ENCODE measurements at regions not wholly inside any gene's neighbourhood (a gene's known extent, or its start where the extent isn't known, plus 50 kb on each side); places are given as distances from the start of the nearest gene placed in this dataset.
A peak's percentile ranks its signal among the peaks of the same experiment; 100 is the strongest.

DNA sequence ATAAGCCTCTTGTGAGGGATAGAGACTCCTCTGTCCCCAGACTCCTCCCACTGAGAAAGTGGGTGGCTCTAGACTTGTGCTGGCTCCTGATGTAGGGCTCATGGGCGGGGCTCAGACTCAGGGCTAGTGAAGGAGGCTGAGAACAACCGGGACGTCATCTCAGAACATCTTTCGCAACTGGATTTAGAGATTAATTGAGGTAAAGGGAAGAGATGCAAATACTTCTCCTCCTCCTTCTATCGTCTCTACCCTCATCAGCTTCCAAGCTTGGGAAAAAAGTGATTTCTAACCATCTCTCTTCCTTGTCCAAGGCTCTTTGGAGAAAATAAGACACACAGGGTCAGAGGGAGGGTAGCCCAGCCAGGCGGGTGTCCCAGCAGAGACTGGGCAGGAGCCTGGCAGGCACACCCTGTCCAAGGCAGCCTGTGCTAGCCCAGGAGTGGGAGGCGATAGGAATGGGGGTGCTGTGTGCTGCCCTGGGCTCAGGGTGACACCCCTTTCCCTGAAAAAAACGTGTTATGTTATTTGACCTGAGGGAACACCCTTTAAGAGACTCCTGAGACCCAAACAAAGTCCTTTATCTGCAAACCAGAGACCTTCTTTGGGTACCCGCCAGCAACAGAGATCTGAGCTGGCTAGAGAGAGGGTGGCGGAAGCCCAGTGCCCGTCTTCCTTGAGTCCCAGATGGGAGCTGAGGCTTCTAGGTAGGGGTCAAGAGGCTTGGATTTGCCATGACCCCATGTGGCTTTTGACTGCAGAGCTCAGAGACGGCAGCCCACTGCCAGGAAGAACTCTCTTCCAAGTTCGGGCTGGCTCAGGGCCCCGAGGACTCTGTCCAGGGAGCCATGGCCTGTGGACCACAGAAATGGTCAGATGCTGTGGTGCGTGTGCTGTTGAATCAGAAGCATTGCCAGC lies 160.9 kb downstream of the ADAMTS15 start:
- intact Hi-C loops (cut with DNase I): loop anchor here (5.0 to 10.0 kb wide), 3 partner anchors 63 to 162 kb away; partner anchors contain the start of gene ADAMTS15 (in 1 of the 2)
- H3K4me3 ChIP-seq (ENCODE audit: low read length in 2 of 2): no peak overlapping the region
- no peaks in the 10 kb centered on the region for H3K9me3 ChIP-seq (ENCODE audit: control insufficient read depth, low read length)
- peak overlapping the region; percentile 5 to 91 for H3K27ac ChIP-seq (ENCODE audit: low read depth in 1 of 2, low read length in 2 of 2)
- DNase-seq (peak; percentile 92), ATAC-seq (ENCODE audit: low FRiP score) (peak; percentile 90)
- 10 to 17% methylated on average over 15 of the region's 15 CpGs for WGBS, 2 donors
- H3K4me1 ChIP-seq (ENCODE audit: control insufficient read depth in 1 of 2, insufficient read depth in 2 of 2, low read length in 2 of 2): peaks cover 0 to 3% of the 10 kb centered on the region in 2 donors
- no peaks in the 10 kb centered on the region for H3K27me3 ChIP-seq (ENCODE audit: control insufficient read depth in 1 of 2, insufficient read depth in 2 of 2, low read length in 1 of 2)
- H3K36me3 ChIP-seq (ENCODE audit: control insufficient read depth in 1 of 2, insufficient read depth in 2 of 2, low read length in 1 of 2): no peaks in the 10 kb centered on the region

- Histone ChIP-seq H3K4me3 (ENCODE audit: low read length in 2 of 2) (no peak overlapping the region), H3K27me3 (ENCODE audit: control insufficient read depth in 1 of 2, insufficient read depth in 2 of 2, low read length in 1 of 2) (no peaks in the 10 kb centered on the region), H3K36me3 (ENCODE audit: control insufficient read depth in 1 of 2, insufficient read depth in 2 of 2, low read length in 1 of 2) (no peaks in the 10 kb centered on the region), H3K27ac (ENCODE audit: low read depth in 1 of 2, low read length in 2 of 2) (peak overlapping the region; percentile 22 to 28), H3K4me1 (ENCODE audit: control insufficient read depth in 1 of 2, insufficient read depth in 2 of 2, low read length in 2 of 2) (peaks cover 0 to 3% of the 10 kb centered on the region in 2 donors), H3K9me3 (ENCODE audit: control insufficient read depth, low read length) (no peaks in the 10 kb centered on the region)
- DNase-seq (no peak), ATAC-seq (ENCODE audit: low FRiP score) (no peak)
- WGBS, 2 donors: 56 to 93% methylated on average over 5 of the region's 5 CpGs
- intact Hi-C loops (cut with DNase I): loop anchor here in 1 of 2 donors (5.0 kb wide), 2 partner anchors 60 to 165 kb away; partner anchors contain the start of gene ADAMTS15
Measured at GRCh38 chr11:130611791-130612251, 163.4 kb downstream of the ADAMTS15 start.

DNA sequence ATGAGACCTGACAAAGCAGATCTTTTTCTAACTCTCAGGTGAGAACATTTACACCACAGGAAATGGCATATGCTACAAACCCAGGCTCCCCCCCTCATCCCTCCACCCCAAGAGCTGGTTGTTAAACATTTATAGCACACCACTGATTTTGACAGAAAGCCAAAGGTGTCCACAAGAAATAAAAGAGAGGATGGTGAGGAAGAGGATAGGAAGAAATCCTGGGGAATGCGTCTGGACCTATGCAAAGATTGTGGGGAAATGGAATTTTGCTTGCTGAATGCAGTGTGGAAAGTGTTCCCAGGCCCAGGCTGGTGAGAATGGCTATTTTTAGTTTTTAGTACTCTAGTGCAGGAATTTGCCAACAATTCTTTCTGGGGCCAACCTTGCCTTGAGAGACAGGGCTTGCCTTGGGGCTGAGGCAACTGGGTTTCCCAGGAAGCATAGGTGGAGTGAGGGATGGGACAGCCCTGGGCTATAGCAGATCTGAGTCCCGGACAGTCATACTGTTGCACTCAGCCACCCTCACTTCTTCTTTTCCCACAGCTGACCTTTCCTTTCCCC lies 163.9 kb downstream of the ADAMTS15 start:
- H3K27ac ChIP-seq (ENCODE audit: low read depth in 1 of 2, low read length in 2 of 2): peak overlapping the region; percentile 28 to 76
- no peaks in the 10 kb centered on the region for H3K36me3 ChIP-seq (ENCODE audit: control insufficient read depth in 1 of 2, insufficient read depth in 2 of 2, low read length in 1 of 2)
- WGBS, 2 donors: 12 to 17% methylated on average over 2 of the region's 2 CpGs
- ATAC-seq (ENCODE audit: low FRiP score) (no peak), DNase-seq (no peak)
- intact Hi-C loops (cut with DNase I): loop anchor here in 1 of 2 donors (5.0 kb wide), 2 partner anchors 60 to 165 kb away; partner anchors contain the start of gene ADAMTS15
- H3K9me3 ChIP-seq (ENCODE audit: control insufficient read depth, low read length): no peaks in the 10 kb centered on the region
- no peak overlapping the region for H3K4me3 ChIP-seq (ENCODE audit: low read length in 2 of 2)
- no peaks in the 10 kb centered on the region for H3K27me3 ChIP-seq (ENCODE audit: control insufficient read depth in 1 of 2, insufficient read depth in 2 of 2, low read length in 1 of 2)
- peaks cover 0 to 3% of the 10 kb centered on the region in 2 donors for H3K4me1 ChIP-seq (ENCODE audit: control insufficient read depth in 1 of 2, insufficient read depth in 2 of 2, low read length in 2 of 2)

DNA sequence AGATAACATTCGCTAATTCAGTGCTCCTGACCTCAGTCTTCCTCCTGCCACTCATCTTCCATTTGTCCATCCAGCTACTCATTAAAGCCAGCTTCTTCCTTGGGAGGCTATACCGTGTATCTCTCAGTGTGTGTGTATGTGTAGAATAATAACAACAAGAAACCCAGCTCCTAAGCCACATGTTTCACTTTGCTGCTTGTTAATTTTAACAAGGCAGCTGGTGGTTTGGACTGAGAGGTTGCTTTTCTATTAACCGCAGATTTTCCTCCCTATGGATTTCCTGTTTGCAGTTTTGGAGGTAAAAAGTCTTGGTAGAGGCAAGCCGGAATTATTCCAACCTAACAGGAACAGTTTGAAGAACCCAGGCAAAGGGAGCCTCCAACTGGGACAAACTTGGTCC lies 165.0 kb downstream of the ADAMTS15 start:
- H3K4me3 ChIP-seq (ENCODE audit: low read length in 2 of 2): no peak overlapping the region
- no peaks in the 10 kb centered on the region for H3K36me3 ChIP-seq (ENCODE audit: control insufficient read depth in 1 of 2, insufficient read depth in 2 of 2, low read length in 1 of 2)
- 93 to 96% methylated on average over 4 of the region's 4 CpGs for WGBS, 2 donors
- H3K4me1 ChIP-seq (ENCODE audit: control insufficient read depth in 1 of 2, insufficient read depth in 2 of 2, low read length in 2 of 2): peaks cover 0 to 3% of the 10 kb centered on the region in 2 donors
- no peak overlapping the region for H3K27ac ChIP-seq (ENCODE audit: low read depth in 1 of 2, low read length in 2 of 2)
- H3K9me3 ChIP-seq (ENCODE audit: control insufficient read depth, low read length): peaks cover 2% of the 10 kb centered on the region
- H3K27me3 ChIP-seq (ENCODE audit: control insufficient read depth in 1 of 2, insufficient read depth in 2 of 2, low read length in 1 of 2): no peaks in the 10 kb centered on the region
- intact Hi-C loops (cut with DNase I): loop anchor here in 1 of 2 donors (5.0 kb wide), 2 partner anchors 59 to 166 kb away; partner anchors contain the start of gene ADAMTS15
- ATAC-seq (ENCODE audit: low FRiP score) (no peak), DNase-seq (no peak)

GRCh38 chr11:130614591-130614990 lies 166.1 kb downstream of the ADAMTS15 start:
- peaks cover 2% of the 10 kb centered on the region for H3K9me3 ChIP-seq (ENCODE audit: control insufficient read depth, low read length)
- H3K4me1 ChIP-seq (ENCODE audit: control insufficient read depth in 1 of 2, insufficient read depth in 2 of 2, low read length in 2 of 2): peaks cover 0 to 3% of the 10 kb centered on the region in 2 donors
- DNase-seq (no peak), ATAC-seq (ENCODE audit: low FRiP score) (no peak)
- no peaks in the 10 kb centered on the region for H3K27me3 ChIP-seq (ENCODE audit: control insufficient read depth in 1 of 2, insufficient read depth in 2 of 2, low read length in 1 of 2)
- H3K36me3 ChIP-seq (ENCODE audit: control insufficient read depth in 1 of 2, insufficient read depth in 2 of 2, low read length in 1 of 2): no peaks in the 10 kb centered on the region
- intact Hi-C loops (cut with DNase I): loop anchor here in 1 of 2 donors (5.0 kb wide), 2 partner anchors 58 to 167 kb away; partner anchors contain the start of gene ADAMTS15
- H3K4me3 ChIP-seq (ENCODE audit: low read length in 2 of 2): no peak overlapping the region
- no peak overlapping the region for H3K27ac ChIP-seq (ENCODE audit: low read depth in 1 of 2, low read length in 2 of 2)
- 94 to 95% methylated on average over 3 of the region's 3 CpGs for WGBS, 2 donors

GRCh38 chr11:130615561-130615960 lies 167.1 kb downstream of the ADAMTS15 start:
- no peak for ATAC-seq (ENCODE audit: low FRiP score)

DNA sequence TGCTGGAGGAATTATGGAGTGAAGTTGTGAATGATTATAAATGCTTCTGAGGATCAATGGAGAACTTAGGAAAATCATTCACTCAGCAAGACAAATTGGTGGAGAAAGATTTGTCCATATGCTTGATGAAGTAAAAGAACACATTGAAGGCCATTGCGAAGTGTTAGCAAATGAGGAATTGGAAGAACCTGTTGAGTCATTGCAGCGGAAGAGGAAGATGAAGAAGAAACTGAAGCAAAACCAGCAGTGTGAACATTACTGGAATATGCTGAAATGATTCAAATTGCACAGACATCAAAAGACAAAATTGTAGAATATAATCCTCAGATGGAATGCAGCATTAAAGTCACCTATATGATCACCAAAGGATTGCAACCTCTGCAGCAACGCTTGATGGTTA lies 168.1 kb downstream of the ADAMTS15 start:
- Histone ChIP-seq H3K27ac (ENCODE audit: low read depth in 1 of 2, low read length in 2 of 2) (no peak overlapping the region), H3K27me3 (ENCODE audit: control insufficient read depth in 1 of 2, insufficient read depth in 2 of 2, low read length in 1 of 2) (no peaks in the 10 kb centered on the region), H3K4me3 (ENCODE audit: low read length in 2 of 2) (no peak overlapping the region), H3K9me3 (ENCODE audit: control insufficient read depth, low read length) (peaks cover 2% of the 10 kb centered on the region), H3K36me3 (ENCODE audit: control insufficient read depth in 1 of 2, insufficient read depth in 2 of 2, low read length in 1 of 2) (no peaks in the 10 kb centered on the region), H3K4me1 (ENCODE audit: control insufficient read depth in 1 of 2, insufficient read depth in 2 of 2, low read length in 2 of 2) (no peaks in the 10 kb centered on the region)
- ATAC-seq (ENCODE audit: low FRiP score) (no peak), DNase-seq (no peak)
- intact Hi-C loops (cut with DNase I): no loop called here
- WGBS, 2 donors: 93 to 98% methylated on average over 3 of the region's 3 CpGs

More at GRCh38 chr11:130615561-130615960, 167.1 kb downstream of the ADAMTS15 start:
- 80 to 83% methylated on average over 3 of the region's 3 CpGs for WGBS, 2 donors
- no peak overlapping the region for H3K4me3 ChIP-seq (ENCODE audit: low read length in 2 of 2)
- intact Hi-C loops (cut with DNase I): no loop called here
- no peak overlapping the region for H3K27ac ChIP-seq (ENCODE audit: low read depth in 1 of 2, low read length in 2 of 2)
- no peak for DNase-seq
- H3K9me3 ChIP-seq (ENCODE audit: control insufficient read depth, low read length): peaks cover 2% of the 10 kb centered on the region
- H3K36me3 ChIP-seq (ENCODE audit: control insufficient read depth in 1 of 2, insufficient read depth in 2 of 2, low read length in 1 of 2): no peaks in the 10 kb centered on the region
- no peaks in the 10 kb centered on the region for H3K27me3 ChIP-seq (ENCODE audit: control insufficient read depth in 1 of 2, insufficient read depth in 2 of 2, low read length in 1 of 2)
- peaks cover 0 to 3% of the 10 kb centered on the region in 2 donors for H3K4me1 ChIP-seq (ENCODE audit: control insufficient read depth in 1 of 2, insufficient read depth in 2 of 2, low read length in 2 of 2)

DNA sequence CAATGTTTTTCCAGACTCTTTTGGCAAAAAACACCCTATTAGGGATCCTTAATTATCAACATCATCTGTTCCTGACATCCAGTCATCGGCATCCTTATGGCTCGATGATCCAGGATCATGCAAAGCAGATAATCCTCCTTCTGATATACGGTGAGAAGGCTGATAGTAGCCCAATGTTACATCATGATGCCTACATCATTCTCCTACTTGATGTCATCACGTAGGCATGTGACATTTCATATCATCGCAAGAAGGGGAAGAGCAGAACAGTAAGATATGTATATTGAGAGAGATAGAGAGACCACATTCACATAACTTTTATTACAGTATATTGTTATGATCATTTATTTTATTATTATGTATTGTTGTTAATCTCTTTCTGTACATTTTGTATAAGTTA lies 168.6 kb downstream of the ADAMTS15 start:
- H3K27me3 ChIP-seq (ENCODE audit: control insufficient read depth in 1 of 2, insufficient read depth in 2 of 2, low read length in 1 of 2): no peaks in the 10 kb centered on the region
- H3K4me1 ChIP-seq (ENCODE audit: control insufficient read depth in 1 of 2, insufficient read depth in 2 of 2, low read length in 2 of 2): no peaks in the 10 kb centered on the region
- WGBS, 2 donors: 96 to 98% methylated on average over 5 of the region's 5 CpGs
- H3K4me3 ChIP-seq (ENCODE audit: low read length in 2 of 2): no peak overlapping the region
- H3K36me3 ChIP-seq (ENCODE audit: control insufficient read depth in 1 of 2, insufficient read depth in 2 of 2, low read length in 1 of 2): no peaks in the 10 kb centered on the region
- DNase-seq (no peak), ATAC-seq (ENCODE audit: low FRiP score) (no peak)
- intact Hi-C loops (cut with DNase I): no loop called here
- H3K9me3 ChIP-seq (ENCODE audit: control insufficient read depth, low read length): peaks cover 2% of the 10 kb centered on the region
- H3K27ac ChIP-seq (ENCODE audit: low read depth in 1 of 2, low read length in 2 of 2): no peak overlapping the region
